ENCODE measurements at regions not wholly inside any gene's neighbourhood (a gene's known extent, or its start where the extent isn't known, plus 50 kb on each side); places are given as distances from the start of the nearest gene placed in this dataset.
"Not testable (repeated sequence)": the region's sequence is repeated elsewhere in the genome, so short reads cannot be mapped to it uniquely, and the experiment has no call there.

DNA sequence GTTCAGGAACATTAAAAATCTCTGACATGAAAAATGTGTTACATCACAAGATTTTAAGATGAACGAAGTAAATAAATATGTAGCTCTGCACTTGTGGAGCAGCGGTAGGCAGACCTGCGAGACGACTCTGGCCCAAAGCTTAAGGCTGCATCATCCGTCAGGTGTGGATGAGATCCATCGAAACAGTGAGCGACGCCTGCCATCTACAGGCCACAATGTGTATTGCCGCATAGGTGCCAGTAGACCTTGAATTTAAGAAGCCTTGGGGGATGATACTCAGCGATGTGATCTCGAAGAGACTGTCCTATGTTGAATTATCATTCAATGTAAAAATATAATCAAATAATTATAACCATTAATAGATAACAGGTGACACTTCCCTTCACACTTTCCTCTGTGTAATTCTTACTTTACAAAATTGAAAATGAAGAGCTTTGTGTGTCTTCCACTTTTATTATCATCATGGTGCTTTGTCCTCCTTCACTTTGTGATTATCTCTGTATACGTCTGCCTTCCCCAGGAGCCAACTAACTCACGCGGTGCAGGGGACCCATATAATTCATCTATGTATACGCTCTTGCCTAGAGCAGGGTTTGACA, 851.0 kb downstream of the RAB28 start:
- Histone ChIP-seq H3K4me3 (no peak overlapping the region), H3K36me3 (ENCODE audit: low read depth) (no peaks in the 10 kb centered on the region), H2AFZ (no peak overlapping the region), H3K9me3 (ENCODE audit: insufficient read depth, low read depth) (no peaks in the 10 kb centered on the region), H3K9me2 (ENCODE audit: insufficient read depth) (no peaks in the 10 kb centered on the region), H3K4me2 (no peak overlapping the region), H3K4me1 (replicated peaks; ENCODE audit: insufficient read depth) (no peaks in the 10 kb centered on the region), H4K20me1 (ENCODE audit: insufficient read depth) (no peaks in the 10 kb centered on the region), H3K79me2 (ENCODE audit: low read depth) (no peaks in the 10 kb centered on the region), H3F3A (ENCODE audit: insufficient read depth, low read depth) (no peaks in the 10 kb centered on the region), H3K27me3 (ENCODE audit: insufficient read depth, low read depth) (no peaks in the 10 kb centered on the region), H3K27ac (no peak overlapping the region)
- POLR2A ChIA-PET (ENCODE audit: unreplicated experiment) = interaction anchor here (0.5 kb wide), 1 partner anchor 1207 kb away, joined by 3 read pairs; no protein-coding TSS in a partner anchor
- intact Hi-C loops (cut with micrococcal nuclease; ENCODE audit: unreplicated experiment) = loop anchor here (5.0 kb wide), 1 partner anchor 914 kb away; no protein-coding TSS in a partner anchor
- TF ChIP-seq, protein P1, sequence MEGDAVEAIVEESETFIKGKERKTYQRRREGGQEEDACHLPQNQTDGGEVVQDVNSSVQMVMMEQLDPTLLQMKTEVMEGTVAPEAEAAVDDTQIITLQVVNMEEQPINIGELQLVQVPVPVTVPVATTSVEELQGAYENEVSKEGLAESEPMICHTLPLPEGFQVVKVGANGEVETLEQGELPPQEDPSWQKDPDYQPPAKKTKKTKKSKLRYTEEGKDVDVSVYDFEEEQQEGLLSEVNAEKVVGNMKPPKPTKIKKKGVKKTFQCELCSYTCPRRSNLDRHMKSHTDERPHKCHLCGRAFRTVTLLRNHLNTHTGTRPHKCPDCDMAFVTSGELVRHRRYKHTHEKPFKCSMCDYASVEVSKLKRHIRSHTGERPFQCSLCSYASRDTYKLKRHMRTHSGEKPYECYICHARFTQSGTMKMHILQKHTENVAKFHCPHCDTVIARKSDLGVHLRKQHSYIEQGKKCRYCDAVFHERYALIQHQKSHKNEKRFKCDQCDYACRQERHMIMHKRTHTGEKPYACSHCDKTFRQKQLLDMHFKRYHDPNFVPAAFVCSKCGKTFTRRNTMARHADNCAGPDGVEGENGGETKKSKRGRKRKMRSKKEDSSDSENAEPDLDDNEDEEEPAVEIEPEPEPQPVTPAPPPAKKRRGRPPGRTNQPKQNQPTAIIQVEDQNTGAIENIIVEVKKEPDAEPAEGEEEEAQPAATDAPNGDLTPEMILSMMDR (conservative IDR thresholded peaks at IDR 0.05) = peak; percentile 84
- no peak for TF ChIP-seq EZH2 (IDR thresholded peaks at IDR 0.05; ENCODE audit: low read depth)
- CTCF ChIA-PET = interaction anchor here (0.6 kb wide), 1 partner anchor 945 kb away, joined by 3 read pairs; no protein-coding TSS in a partner anchor
- peak; percentile 39 to 68 for DNase-seq
- BruUV-seq (replicated peaks) = no TSS peak

DNA sequence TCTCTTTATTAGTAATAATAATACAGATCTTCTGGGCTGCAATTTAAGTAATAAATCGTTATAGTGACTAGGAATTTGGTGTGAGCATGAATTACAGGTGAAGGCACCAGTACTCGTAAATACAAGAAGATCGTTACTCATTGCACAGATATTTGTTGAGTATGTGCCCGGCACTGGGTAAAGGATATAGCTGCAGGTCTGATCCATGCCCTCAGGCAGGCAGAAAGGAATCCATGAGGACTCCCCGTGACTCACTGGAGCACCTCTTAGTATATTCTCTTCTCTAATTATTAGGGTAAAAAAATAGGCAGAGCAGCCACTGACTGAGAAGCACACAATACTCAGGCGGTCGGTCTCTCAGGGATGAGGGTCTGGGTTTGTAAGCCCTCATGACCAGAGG, 868.3 kb downstream of the RAB28 start:
- no peaks in the 10 kb centered on the region for H3K4me1 ChIP-seq (replicated peaks; ENCODE audit: insufficient read depth)
- no peak overlapping the region for H2AFZ ChIP-seq
- no peak overlapping the region for H3K27ac ChIP-seq
- no peaks in the 10 kb centered on the region for H3K79me2 ChIP-seq (ENCODE audit: low read depth)
- no peaks in the 10 kb centered on the region for H3F3A ChIP-seq (ENCODE audit: insufficient read depth, low read depth)
- H4K20me1 ChIP-seq (ENCODE audit: insufficient read depth) = no peaks in the 10 kb centered on the region
- TF ChIP-seq EZH2 (IDR thresholded peaks at IDR 0.05; ENCODE audit: low read depth) = no peak
- TF ChIP-seq, protein P1 (conservative IDR thresholded peaks at IDR 0.05) = no peak
- H3K9me3 ChIP-seq (ENCODE audit: insufficient read depth, low read depth) = no peaks in the 10 kb centered on the region
- no peaks in the 10 kb centered on the region for H3K9me2 ChIP-seq (ENCODE audit: insufficient read depth)
- no peaks in the 10 kb centered on the region for H3K27me3 ChIP-seq (ENCODE audit: insufficient read depth, low read depth)
- ChIA-PET POLR2A (ENCODE audit: unreplicated experiment) (no interaction called here), CTCF (no interaction called here)
- peak in 1 of 2 experiments; percentile 1 for DNase-seq
- no TSS peak for BruUV-seq (replicated peaks)
- intact Hi-C loops (cut with micrococcal nuclease; ENCODE audit: unreplicated experiment) = no loop called here
- no peaks in the 10 kb centered on the region for H3K36me3 ChIP-seq (ENCODE audit: low read depth)
- no peak overlapping the region for H3K4me2 ChIP-seq
- H3K4me3 ChIP-seq = no peak overlapping the region

DNA sequence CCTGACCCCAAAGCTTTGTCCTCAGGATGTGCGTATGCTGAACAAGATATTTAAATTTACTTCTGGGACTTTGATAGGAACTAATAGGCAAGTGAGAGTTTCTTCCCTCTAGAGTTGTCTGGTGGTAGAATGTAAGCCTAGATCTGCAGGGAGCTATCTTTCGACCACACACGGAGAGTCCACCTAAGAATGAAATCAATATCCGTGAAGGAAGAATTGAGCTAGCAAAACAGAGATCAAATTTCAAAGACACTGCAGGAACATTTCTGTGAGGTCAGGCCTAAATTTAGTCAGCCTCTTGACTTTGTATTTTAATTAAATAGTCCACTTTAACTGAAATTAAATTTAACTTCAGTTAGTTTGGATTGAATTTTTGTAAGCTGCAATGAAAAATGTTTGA, 871.3 kb downstream of the RAB28 start:
- no peaks in the 10 kb centered on the region for H3K36me3 ChIP-seq (ENCODE audit: low read depth)
- TF ChIP-seq EZH2 (IDR thresholded peaks at IDR 0.05; ENCODE audit: low read depth) = no peak
- TF ChIP-seq, protein P1 (conservative IDR thresholded peaks at IDR 0.05) = no peak
- no peaks in the 10 kb centered on the region for H3K27me3 ChIP-seq (ENCODE audit: insufficient read depth, low read depth)
- no peaks in the 10 kb centered on the region for H4K20me1 ChIP-seq (ENCODE audit: insufficient read depth)
- intact Hi-C loops (cut with micrococcal nuclease; ENCODE audit: unreplicated experiment) = no loop called here
- H3K4me3 ChIP-seq = no peak overlapping the region
- POLR2A ChIA-PET (ENCODE audit: unreplicated experiment) = no interaction called here
- H3K4me2 ChIP-seq = no peak overlapping the region
- no peak overlapping the region for H2AFZ ChIP-seq
- H3K79me2 ChIP-seq (ENCODE audit: low read depth) = no peaks in the 10 kb centered on the region
- CTCF ChIA-PET = no interaction called here
- H3K4me1 ChIP-seq (replicated peaks; ENCODE audit: insufficient read depth) = no peaks in the 10 kb centered on the region
- H3F3A ChIP-seq (ENCODE audit: insufficient read depth, low read depth) = no peaks in the 10 kb centered on the region
- no peak for DNase-seq
- no peaks in the 10 kb centered on the region for H3K9me2 ChIP-seq (ENCODE audit: insufficient read depth)
- H3K9me3 ChIP-seq (ENCODE audit: insufficient read depth, low read depth) = no peaks in the 10 kb centered on the region
- no peak overlapping the region for H3K27ac ChIP-seq
- no TSS peak for BruUV-seq (replicated peaks)

DNA sequence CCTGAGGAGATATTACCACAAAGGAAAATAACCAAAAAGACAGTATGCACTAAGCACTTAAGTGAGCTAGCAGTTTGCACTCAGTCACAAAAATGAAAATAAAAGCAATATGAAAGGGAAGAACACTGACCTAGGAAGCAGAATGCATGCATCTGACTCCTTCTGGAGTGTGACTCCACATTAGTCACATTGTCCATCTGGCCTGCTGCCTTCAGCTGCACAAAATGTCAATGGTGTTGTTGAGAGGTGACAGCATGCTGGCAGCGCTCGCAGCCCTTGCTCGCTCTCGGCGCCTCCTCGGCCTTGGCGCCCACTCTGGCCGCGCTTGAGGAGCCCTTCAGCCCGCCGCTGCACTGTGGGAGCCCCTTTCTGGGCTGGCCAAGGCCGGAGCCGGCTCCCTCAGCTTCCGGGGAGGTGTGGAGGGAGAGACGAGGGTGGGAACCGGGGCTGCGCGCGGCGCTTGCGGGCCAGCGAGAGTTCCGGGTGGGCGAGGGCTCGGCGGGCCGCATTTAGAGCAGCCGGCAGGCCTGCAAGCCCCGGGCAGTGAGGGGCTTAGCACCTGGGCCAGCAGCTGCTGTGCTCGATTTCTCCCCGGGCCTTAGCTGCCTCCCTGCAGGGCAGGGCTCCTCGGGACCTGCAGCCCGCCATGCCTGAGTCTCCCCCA, 874.8 kb downstream of the RAB28 start:
- BruUV-seq (replicated peaks); intact Hi-C loops (cut with micrococcal nuclease; ENCODE audit: unreplicated experiment); H3K9me2 ChIP-seq (ENCODE audit: insufficient read depth); H3K4me2 ChIP-seq; H3K27ac ChIP-seq; POLR2A ChIA-PET (ENCODE audit: unreplicated experiment); H4K20me1 ChIP-seq (ENCODE audit: insufficient read depth); H3K36me3 ChIP-seq (ENCODE audit: low read depth); DNase-seq; H3F3A ChIP-seq (ENCODE audit: insufficient read depth, low read depth); H3K4me1 ChIP-seq (replicated peaks; ENCODE audit: insufficient read depth); CTCF ChIA-PET; H3K4me3 ChIP-seq; H2AFZ ChIP-seq; H3K9me3 ChIP-seq (ENCODE audit: insufficient read depth, low read depth); H3K79me2 ChIP-seq (ENCODE audit: low read depth); H3K27me3 ChIP-seq (ENCODE audit: insufficient read depth, low read depth): not testable (repeated sequence)

Measured in PC-9 (cell line).